ENCODE measurements at regions not wholly inside any gene's neighbourhood (a gene's known extent, or its start where the extent isn't known, plus 50 kb on each side); places are given as distances from the start of the nearest gene placed in this dataset.

DNA sequence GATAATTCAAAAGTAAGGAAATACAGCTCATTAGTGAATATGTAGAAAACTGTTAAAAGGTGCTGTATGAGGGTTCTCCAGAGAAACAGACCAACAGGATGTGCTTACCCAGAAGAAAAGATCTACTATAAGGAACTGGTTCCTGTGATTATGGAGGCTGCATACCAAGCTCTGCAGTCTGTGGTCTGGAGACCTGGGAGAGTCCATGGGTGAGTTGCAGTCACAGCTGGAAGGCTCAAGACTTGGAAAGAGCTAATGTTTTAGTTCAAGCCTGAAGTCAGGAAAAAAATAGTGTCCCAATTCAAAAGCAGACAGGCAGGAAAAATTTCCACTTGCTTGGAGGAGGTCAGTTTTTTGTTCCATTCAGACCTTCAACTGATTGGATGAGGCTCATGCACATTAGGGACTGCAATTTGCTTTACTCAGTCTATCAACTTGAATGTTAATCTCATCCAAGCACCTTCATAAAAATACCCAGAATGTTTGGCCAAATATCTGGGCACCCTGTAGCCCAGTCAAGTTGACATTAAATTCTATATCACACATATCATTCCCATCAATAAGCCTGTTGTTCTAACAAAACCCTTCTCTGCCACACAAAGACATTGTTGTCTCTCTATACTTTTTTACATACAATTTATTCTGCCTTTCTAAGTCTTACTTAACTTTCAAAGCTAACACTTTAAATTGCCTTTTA lies 197.9 kb upstream of the KLF6 start:
- H3K36me3 ChIP-seq, result no peaks in the 10 kb centered on the region
- H3K27me3 ChIP-seq (replicated peaks; ENCODE audit: insufficient read depth), result no peaks in the 10 kb centered on the region
- TF ChIP-seq, protein P1, sequence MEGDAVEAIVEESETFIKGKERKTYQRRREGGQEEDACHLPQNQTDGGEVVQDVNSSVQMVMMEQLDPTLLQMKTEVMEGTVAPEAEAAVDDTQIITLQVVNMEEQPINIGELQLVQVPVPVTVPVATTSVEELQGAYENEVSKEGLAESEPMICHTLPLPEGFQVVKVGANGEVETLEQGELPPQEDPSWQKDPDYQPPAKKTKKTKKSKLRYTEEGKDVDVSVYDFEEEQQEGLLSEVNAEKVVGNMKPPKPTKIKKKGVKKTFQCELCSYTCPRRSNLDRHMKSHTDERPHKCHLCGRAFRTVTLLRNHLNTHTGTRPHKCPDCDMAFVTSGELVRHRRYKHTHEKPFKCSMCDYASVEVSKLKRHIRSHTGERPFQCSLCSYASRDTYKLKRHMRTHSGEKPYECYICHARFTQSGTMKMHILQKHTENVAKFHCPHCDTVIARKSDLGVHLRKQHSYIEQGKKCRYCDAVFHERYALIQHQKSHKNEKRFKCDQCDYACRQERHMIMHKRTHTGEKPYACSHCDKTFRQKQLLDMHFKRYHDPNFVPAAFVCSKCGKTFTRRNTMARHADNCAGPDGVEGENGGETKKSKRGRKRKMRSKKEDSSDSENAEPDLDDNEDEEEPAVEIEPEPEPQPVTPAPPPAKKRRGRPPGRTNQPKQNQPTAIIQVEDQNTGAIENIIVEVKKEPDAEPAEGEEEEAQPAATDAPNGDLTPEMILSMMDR (IDR thresholded peaks at IDR 0.05), result no peak
- DNase-seq (ENCODE audit: low spot score) (no peak), ATAC-seq (ENCODE audit: insufficient number of reproducible peaks, low FRiP score, low read depth) (no peak)
- H3K27ac ChIP-seq, result no peak overlapping the region
- H3K4me3 ChIP-seq, result no peak overlapping the region
- peaks cover 0 to 9% of the 10 kb centered on the region in 2 donors for H3K4me1 ChIP-seq (ENCODE audit: control insufficient read depth in 1 of 2, low read depth in 2 of 2)
- no peaks in the 10 kb centered on the region for H3K9me3 ChIP-seq

DNA sequence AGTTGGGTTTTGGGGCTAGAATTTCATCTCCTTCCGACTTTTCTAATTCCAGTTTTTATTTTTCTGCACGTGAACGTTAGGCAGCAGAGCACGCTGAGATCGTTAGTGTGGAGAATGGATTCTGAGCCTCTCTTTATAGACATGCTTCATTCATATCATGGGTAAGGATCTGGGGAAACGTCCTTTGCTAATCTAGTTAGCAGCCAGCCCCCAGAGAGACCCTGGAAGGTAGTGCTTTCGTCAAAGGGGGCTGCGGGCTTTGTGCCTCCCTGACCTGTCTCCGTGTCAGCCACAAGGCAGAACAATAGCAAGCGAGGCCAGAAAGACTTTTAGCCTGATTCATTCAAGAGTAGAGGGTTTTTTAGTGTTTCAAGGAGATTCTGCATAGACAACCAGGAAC lies 196.3 kb upstream of the KLF6 start:
- H3K4me3 ChIP-seq, result no peak overlapping the region
- H3K27me3 ChIP-seq (replicated peaks; ENCODE audit: insufficient read depth), result no peaks in the 10 kb centered on the region
- TF ChIP-seq, protein P1 (IDR thresholded peaks at IDR 0.05), result no peak
- ATAC-seq (ENCODE audit: insufficient number of reproducible peaks, low FRiP score, low read depth) (no peak), DNase-seq (ENCODE audit: low spot score) (no peak)
- no peak overlapping the region for H3K27ac ChIP-seq
- H3K36me3 ChIP-seq, result no peaks in the 10 kb centered on the region
- H3K4me1 ChIP-seq (ENCODE audit: control insufficient read depth in 1 of 2, low read depth in 2 of 2), result no peaks in the 10 kb centered on the region
- H3K9me3 ChIP-seq, result no peaks in the 10 kb centered on the region

DNA sequence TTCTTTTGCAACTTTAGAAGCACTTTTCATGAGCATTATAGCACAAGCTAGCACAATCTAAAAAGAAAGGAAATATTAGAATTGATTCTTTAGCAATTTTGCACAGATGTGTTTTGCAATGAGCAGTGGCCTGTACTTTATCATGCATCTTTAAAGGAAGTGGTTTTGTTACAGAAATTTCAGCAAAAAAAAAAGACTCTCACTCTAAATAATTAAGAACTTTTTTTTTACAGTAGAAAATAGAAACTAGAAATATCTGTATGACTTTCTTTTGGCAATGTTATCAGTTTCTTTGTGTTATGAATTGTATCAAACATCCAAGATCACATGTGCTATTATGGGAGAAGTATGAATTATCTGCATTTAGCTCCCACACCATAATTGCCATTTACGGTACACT lies 195.7 kb upstream of the KLF6 start:
- TF ChIP-seq, protein P1 (IDR thresholded peaks at IDR 0.05), result no peak

DNA sequence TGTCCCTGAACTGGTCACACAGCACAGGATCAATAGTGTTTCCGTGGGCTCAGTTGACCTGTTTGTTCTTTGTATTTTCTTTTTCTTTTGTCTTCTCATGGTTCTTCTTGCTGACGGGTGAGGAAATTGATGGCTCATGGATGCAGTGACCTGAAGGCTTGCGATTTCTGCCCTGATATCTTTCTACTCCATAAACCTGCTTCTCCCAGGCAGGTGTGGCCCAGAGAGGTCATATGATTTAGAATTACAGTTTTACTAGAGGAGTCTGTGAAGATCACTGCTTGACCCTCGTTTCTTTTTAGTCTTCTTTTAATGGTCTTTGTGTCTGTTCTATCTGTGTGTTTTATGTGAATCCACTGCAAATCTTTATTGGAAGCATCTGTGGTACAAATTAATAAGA lies 195.1 kb upstream of the KLF6 start:
- DNase-seq (ENCODE audit: low spot score), result no peak
- no peaks in the 10 kb centered on the region for H3K9me3 ChIP-seq
- no peak overlapping the region for H3K27ac ChIP-seq
- no peak for ATAC-seq (ENCODE audit: insufficient number of reproducible peaks, low FRiP score, low read depth)
- TF ChIP-seq, protein P1 (IDR thresholded peaks at IDR 0.05), result no peak
- H3K4me1 ChIP-seq (ENCODE audit: control insufficient read depth in 1 of 2, low read depth in 2 of 2), result no peaks in the 10 kb centered on the region
- H3K27me3 ChIP-seq (replicated peaks; ENCODE audit: insufficient read depth), result no peaks in the 10 kb centered on the region
- no peak overlapping the region for H3K4me3 ChIP-seq
- H3K36me3 ChIP-seq, result no peaks in the 10 kb centered on the region

More for the DNA sequence above, 195.7 kb upstream of the KLF6 start:
- Histone ChIP-seq H3K27me3 (replicated peaks; ENCODE audit: insufficient read depth) (no peaks in the 10 kb centered on the region), H3K36me3 (no peaks in the 10 kb centered on the region), H3K9me3 (no peaks in the 10 kb centered on the region), H3K27ac (no peak overlapping the region), H3K4me3 (no peak overlapping the region), H3K4me1 (ENCODE audit: control insufficient read depth in 1 of 2, low read depth in 2 of 2) (no peaks in the 10 kb centered on the region)
- DNase-seq (ENCODE audit: low spot score), result no peak
- no peak for ATAC-seq (ENCODE audit: insufficient number of reproducible peaks, low FRiP score, low read depth)

DNA sequence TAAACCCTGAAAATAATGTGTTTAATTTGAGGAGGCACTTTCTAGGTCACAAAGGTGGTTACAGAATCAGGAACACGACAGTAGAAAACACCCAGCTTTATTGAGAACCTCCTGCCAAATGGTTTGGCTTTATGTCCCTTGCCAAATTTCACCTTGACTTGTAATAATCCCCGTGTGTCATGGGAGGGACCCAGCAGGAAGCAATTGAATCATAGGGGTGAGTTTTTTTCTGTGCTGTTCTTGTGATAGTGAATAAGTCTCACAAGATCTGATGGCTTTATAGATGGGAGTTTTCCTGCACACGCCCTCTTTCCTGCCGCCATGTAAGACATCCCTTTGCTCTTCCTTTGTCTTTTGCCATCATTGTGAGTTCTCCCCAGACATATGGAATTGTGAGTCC lies 193.8 kb upstream of the KLF6 start:
- Histone ChIP-seq H3K4me1 (ENCODE audit: control insufficient read depth in 1 of 2, low read depth in 2 of 2) (no peaks in the 10 kb centered on the region), H3K27me3 (replicated peaks; ENCODE audit: insufficient read depth) (no peaks in the 10 kb centered on the region), H3K4me3 (no peak overlapping the region), H3K27ac (no peak overlapping the region), H3K9me3 (no peaks in the 10 kb centered on the region), H3K36me3 (no peaks in the 10 kb centered on the region)
- TF ChIP-seq, protein P1 (IDR thresholded peaks at IDR 0.05), result no peak
- no peak for ATAC-seq (ENCODE audit: insufficient number of reproducible peaks, low FRiP score, low read depth)
- DNase-seq (ENCODE audit: low spot score), result no peak
